ENCODE measurements at regions not wholly inside any gene's neighbourhood (a gene's known extent, or its start where the extent isn't known, plus 50 kb on each side); places are given as distances from the start of the nearest gene placed in this dataset.

GRCh38 chr17:62913991-62914570, 52.0 kb upstream of the TANC2 start:
- H3K36me3 Mint-ChIP-seq (ENCODE audit: insufficient read depth) = no peaks in the 10 kb centered on the region
- H3K4me3 Mint-ChIP-seq = no peak overlapping the region
- DNase-seq (no peak), ATAC-seq (no peak)
- no peaks in the 10 kb centered on the region for H3K9me3 Mint-ChIP-seq
- no peaks in the 10 kb centered on the region for H3K4me1 Mint-ChIP-seq (ENCODE audit: low read depth)
- peaks cover 17% of the 10 kb centered on the region for H3K27me3 Mint-ChIP-seq (ENCODE audit: low read depth)

GRCh38 chr17:62912363-62912762, 53.7 kb upstream of the TANC2 start:
- ATAC-seq (no peak), DNase-seq (no peak)
- Mint-ChIP-seq H3K36me3 (ENCODE audit: insufficient read depth) (no peaks in the 10 kb centered on the region), H3K27me3 (ENCODE audit: low read depth) (peaks cover 20% of the 10 kb centered on the region), H3K4me1 (ENCODE audit: low read depth) (no peaks in the 10 kb centered on the region), H3K9me3 (no peaks in the 10 kb centered on the region), H3K4me3 (no peak overlapping the region)

GRCh38 chr17:62911114-62911513, 54.9 kb upstream of the TANC2 start:
- Mint-ChIP-seq H3K27me3 (ENCODE audit: low read depth) (peaks cover 20% of the 10 kb centered on the region), H3K4me3 (no peak overlapping the region), H3K4me1 (ENCODE audit: low read depth) (no peaks in the 10 kb centered on the region), H3K9me3 (no peaks in the 10 kb centered on the region), H3K36me3 (ENCODE audit: insufficient read depth) (no peaks in the 10 kb centered on the region)
- ATAC-seq = no peak
- no peak for DNase-seq

- ATAC-seq = no peak
- no peak for DNase-seq
- H3K27me3 Mint-ChIP-seq (ENCODE audit: low read depth) = peaks cover 20% of the 10 kb centered on the region
- no peaks in the 10 kb centered on the region for H3K36me3 Mint-ChIP-seq (ENCODE audit: insufficient read depth)
- no peaks in the 10 kb centered on the region for H3K9me3 Mint-ChIP-seq
- H3K4me3 Mint-ChIP-seq = no peak overlapping the region
- H3K4me1 Mint-ChIP-seq (ENCODE audit: low read depth) = no peaks in the 10 kb centered on the region
Observed at GRCh38 chr17:62910277-62910676, 55.8 kb upstream of the TANC2 start.

- Mint-ChIP-seq H3K9me3 (no peaks in the 10 kb centered on the region), H3K36me3 (ENCODE audit: insufficient read depth) (no peaks in the 10 kb centered on the region), H3K27me3 (ENCODE audit: low read depth) (peaks cover 14% of the 10 kb centered on the region), H3K4me1 (ENCODE audit: low read depth) (no peaks in the 10 kb centered on the region), H3K4me3 (no peak overlapping the region)
- no peak for ATAC-seq
- no peak for DNase-seq
Observed at GRCh38 chr17:62907961-62908360, 58.1 kb upstream of the TANC2 start.

- ATAC-seq (no peak), DNase-seq (no peak)
- Mint-ChIP-seq H3K9me3 (no peaks in the 10 kb centered on the region), H3K36me3 (ENCODE audit: insufficient read depth) (no peaks in the 10 kb centered on the region), H3K4me3 (no peak overlapping the region), H3K27me3 (ENCODE audit: low read depth) (peaks cover 19% of the 10 kb centered on the region), H3K4me1 (ENCODE audit: low read depth) (no peaks in the 10 kb centered on the region)
Observed at GRCh38 chr17:62906881-62907280, 59.2 kb upstream of the TANC2 start.

GRCh38 chr17:62905233-62905632, 60.8 kb upstream of the TANC2 start:
- Mint-ChIP-seq H3K4me3 (no peak overlapping the region), H3K36me3 (ENCODE audit: insufficient read depth) (no peaks in the 10 kb centered on the region), H3K4me1 (ENCODE audit: low read depth) (no peaks in the 10 kb centered on the region), H3K9me3 (no peaks in the 10 kb centered on the region), H3K27me3 (ENCODE audit: low read depth) (peaks cover 13% of the 10 kb centered on the region)
- ATAC-seq = no peak
- no peak for DNase-seq

- H3K27me3 Mint-ChIP-seq (ENCODE audit: low read depth) = peaks cover 12% of the 10 kb centered on the region
- no peaks in the 10 kb centered on the region for H3K4me1 Mint-ChIP-seq (ENCODE audit: low read depth)
Observed at GRCh38 chr17:62902531-62903220, 63.4 kb upstream of the TANC2 start.

GRCh38 chr17:62901544-62901943, 64.5 kb upstream of the TANC2 start:
- peaks cover 8% of the 10 kb centered on the region for H3K27me3 Mint-ChIP-seq (ENCODE audit: low read depth)
- ATAC-seq (no peak), DNase-seq (no peak)
- H3K4me1 Mint-ChIP-seq (ENCODE audit: low read depth) = no peaks in the 10 kb centered on the region
- H3K9me3 Mint-ChIP-seq = no peaks in the 10 kb centered on the region
- H3K36me3 Mint-ChIP-seq (ENCODE audit: insufficient read depth) = no peaks in the 10 kb centered on the region
- H3K4me3 Mint-ChIP-seq = no peak overlapping the region

More at GRCh38 chr17:62902531-62903220, 63.4 kb upstream of the TANC2 start:
- ATAC-seq (no peak), DNase-seq (no peak)
- no peaks in the 10 kb centered on the region for H3K36me3 Mint-ChIP-seq (ENCODE audit: insufficient read depth)
- no peaks in the 10 kb centered on the region for H3K9me3 Mint-ChIP-seq
- no peak overlapping the region for H3K4me3 Mint-ChIP-seq

GRCh38 chr17:62900096-62900495, 65.9 kb upstream of the TANC2 start:
- ATAC-seq (no peak), DNase-seq (no peak)
- no peaks in the 10 kb centered on the region for H3K4me1 Mint-ChIP-seq (ENCODE audit: low read depth)
- no peak overlapping the region for H3K4me3 Mint-ChIP-seq
- H3K9me3 Mint-ChIP-seq = no peaks in the 10 kb centered on the region
- peaks cover 8% of the 10 kb centered on the region for H3K27me3 Mint-ChIP-seq (ENCODE audit: low read depth)
- H3K36me3 Mint-ChIP-seq (ENCODE audit: insufficient read depth) = no peaks in the 10 kb centered on the region

GRCh38 chr17:62899361-62899760, 66.7 kb upstream of the TANC2 start:
- DNase-seq = no peak
- ATAC-seq = no peak
- no peaks in the 10 kb centered on the region for H3K4me1 Mint-ChIP-seq (ENCODE audit: low read depth)
- H3K4me3 Mint-ChIP-seq = no peak overlapping the region
- H3K27me3 Mint-ChIP-seq (ENCODE audit: low read depth) = peaks cover 6% of the 10 kb centered on the region
- H3K36me3 Mint-ChIP-seq (ENCODE audit: insufficient read depth) = no peaks in the 10 kb centered on the region
- H3K9me3 Mint-ChIP-seq = no peaks in the 10 kb centered on the region

GRCh38 chr17:62898239-62898864, 67.7 kb upstream of the TANC2 start:
- DNase-seq (no peak), ATAC-seq (no peak)
- Mint-ChIP-seq H3K27me3 (ENCODE audit: low read depth) (peaks cover 6% of the 10 kb centered on the region), H3K4me3 (no peak overlapping the region), H3K36me3 (ENCODE audit: insufficient read depth) (no peaks in the 10 kb centered on the region), H3K9me3 (no peaks in the 10 kb centered on the region), H3K4me1 (ENCODE audit: low read depth) (no peaks in the 10 kb centered on the region)

GRCh38 chr17:62897706-62898105, 68.3 kb upstream of the TANC2 start:
- Mint-ChIP-seq H3K4me1 (ENCODE audit: low read depth) (peaks cover 4% of the 10 kb centered on the region), H3K9me3 (no peaks in the 10 kb centered on the region), H3K4me3 (no peak overlapping the region), H3K27me3 (ENCODE audit: low read depth) (peaks cover 5% of the 10 kb centered on the region), H3K36me3 (ENCODE audit: insufficient read depth) (no peaks in the 10 kb centered on the region)
- ATAC-seq = no peak
- DNase-seq = no peak

GRCh38 chr17:62895320-62896301, 70.4 kb upstream of the TANC2 start:
- no peak for ATAC-seq
- no peak overlapping the region for H3K4me3 Mint-ChIP-seq
- DNase-seq = no peak
- H3K9me3 Mint-ChIP-seq = no peaks in the 10 kb centered on the region
- peaks cover 2% of the 10 kb centered on the region for H3K27me3 Mint-ChIP-seq (ENCODE audit: low read depth)
- peaks cover 7% of the 10 kb centered on the region for H3K4me1 Mint-ChIP-seq (ENCODE audit: low read depth)
- H3K36me3 Mint-ChIP-seq (ENCODE audit: insufficient read depth) = no peaks in the 10 kb centered on the region

All from activated T-cell treated with anti-CD3 and anti-CD28 coated beads, Interleukin-2, amount 50 U/mL, for 4 hours (primary cell).